ENCODE measurements at regions not wholly inside any gene's neighbourhood (a gene's known extent, or its start where the extent isn't known, plus 50 kb on each side); places are given as distances from the start of the nearest gene placed in this dataset.

- DNase-seq (ENCODE audit: low read depth) = no peak
- no peak overlapping the region for H3K4me3 ChIP-seq (ENCODE audit: control insufficient read depth, low read depth, low read length)
- no peak for TF ChIP-seq CTCF (IDR thresholded peaks at IDR 0.05; ENCODE audit: control insufficient read depth, insufficient read depth, low read depth, low read length, missing control alignments)
These were observed 241.8 kb upstream of the MSX2 start for GRCh38 chr5:174482607-174483024.

GRCh38 chr5:174483411-174483810 is 241.0 kb upstream of the MSX2 start:
- no peak for DNase-seq (ENCODE audit: low read depth)
- TF ChIP-seq CTCF (IDR thresholded peaks at IDR 0.05; ENCODE audit: control insufficient read depth, insufficient read depth, low read depth, low read length, missing control alignments) = no peak

GRCh38 chr5:174489215-174489614 is 235.2 kb upstream of the MSX2 start:
- no peak for TF ChIP-seq CTCF (IDR thresholded peaks at IDR 0.05; ENCODE audit: control insufficient read depth, insufficient read depth, low read depth, low read length, missing control alignments)
- H3K4me3 ChIP-seq (ENCODE audit: control insufficient read depth, low read depth, low read length) = no peak overlapping the region
- DNase-seq (ENCODE audit: low read depth) = no peak

More at GRCh38 chr5:174483411-174483810, 241.0 kb upstream of the MSX2 start:
- H3K4me3 ChIP-seq (ENCODE audit: control insufficient read depth, low read depth, low read length) = no peak overlapping the region

- no peak for TF ChIP-seq CTCF (IDR thresholded peaks at IDR 0.05; ENCODE audit: control insufficient read depth, insufficient read depth, low read depth, low read length, missing control alignments)
These were observed 234.3 kb upstream of the MSX2 start for GRCh38 chr5:174489920-174490597.

GRCh38 chr5:174490728-174491127 is 233.7 kb upstream of the MSX2 start:
- no peak for DNase-seq (ENCODE audit: low read depth)
- no peak for TF ChIP-seq CTCF (IDR thresholded peaks at IDR 0.05; ENCODE audit: control insufficient read depth, insufficient read depth, low read depth, low read length, missing control alignments)
- H3K4me3 ChIP-seq (ENCODE audit: control insufficient read depth, low read depth, low read length) = no peak overlapping the region

More at GRCh38 chr5:174489920-174490597, 234.3 kb upstream of the MSX2 start:
- no peak for DNase-seq (ENCODE audit: low read depth)
- no peak overlapping the region for H3K4me3 ChIP-seq (ENCODE audit: control insufficient read depth, low read depth, low read length)

- DNase-seq (ENCODE audit: low read depth) = no peak
- TF ChIP-seq CTCF (IDR thresholded peaks at IDR 0.05; ENCODE audit: control insufficient read depth, insufficient read depth, low read depth, low read length, missing control alignments) = no peak
- H3K4me3 ChIP-seq (ENCODE audit: control insufficient read depth, low read depth, low read length) = no peak overlapping the region
These were observed 233.1 kb upstream of the MSX2 start for GRCh38 chr5:174491265-174491664.

Data from AG09309 (cell line).